NCI-H2107 (cell line): ENCODE measurements at regions not wholly inside any gene's neighbourhood (a gene's known extent, or its start where the extent isn't known, plus 50 kb on each side); places are given as distances from the start of the nearest gene placed in this dataset.

Experiments
- DNase-seq: peaks from one replicate; lab custom pipeline; 2025; lab: John Stamatoyannopoulos, UW

DNA sequence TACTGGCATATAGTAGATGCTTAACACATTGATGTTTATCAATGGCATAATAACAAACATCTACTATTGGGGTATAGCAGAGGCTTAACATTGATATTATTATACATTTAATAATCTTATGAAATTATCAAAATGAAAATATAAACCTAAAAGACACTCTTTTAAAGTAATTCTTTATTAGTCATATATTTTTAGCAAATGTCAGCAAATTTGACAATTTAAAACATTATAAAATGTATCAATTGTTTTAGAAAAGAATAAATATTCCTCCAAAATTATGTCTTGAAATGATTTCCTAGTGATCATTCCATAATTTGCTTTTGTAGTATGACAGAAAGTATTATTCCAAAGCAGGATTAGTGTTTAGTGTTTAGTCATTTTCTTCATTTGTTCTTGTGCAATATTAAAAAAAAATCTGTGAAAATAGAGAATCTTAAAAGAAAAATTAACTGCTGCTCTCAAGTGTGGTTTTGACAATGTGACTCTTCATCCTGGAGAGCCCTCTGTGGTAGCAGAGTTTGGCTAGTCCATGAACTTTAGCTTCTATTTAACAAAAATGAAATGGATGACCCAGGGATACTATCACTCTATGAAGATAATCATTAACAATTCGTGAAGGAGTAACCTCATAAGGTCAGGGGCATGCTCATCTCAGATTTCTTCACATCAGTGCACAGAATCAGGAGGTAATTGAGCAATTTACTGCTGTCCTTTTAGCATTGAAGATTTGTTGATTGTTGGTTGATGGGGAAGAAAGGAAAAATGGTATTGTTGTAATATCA, 1018.5 kb downstream of the LRFN5 start:
- DNase-seq, result no peak

DNA sequence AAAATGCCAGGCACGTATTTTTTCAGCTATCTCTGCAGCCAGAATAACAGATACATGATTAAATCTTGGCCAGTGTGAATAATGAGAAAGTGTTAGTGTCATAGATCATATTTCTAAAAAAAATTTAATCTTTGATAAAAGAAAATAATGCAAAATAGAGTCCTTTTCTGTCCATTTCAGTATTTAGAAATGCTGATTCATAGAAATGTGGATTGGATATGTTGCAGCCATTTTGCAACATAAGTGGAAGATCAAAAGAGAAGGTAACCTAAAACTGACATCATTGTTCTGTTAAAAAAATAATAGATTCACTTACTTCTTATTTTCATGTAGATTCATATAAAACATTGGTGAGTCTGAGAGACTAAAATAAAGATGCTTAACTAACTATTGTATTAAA, 1010.3 kb downstream of the LRFN5 start:
- no peak for DNase-seq

DNA sequence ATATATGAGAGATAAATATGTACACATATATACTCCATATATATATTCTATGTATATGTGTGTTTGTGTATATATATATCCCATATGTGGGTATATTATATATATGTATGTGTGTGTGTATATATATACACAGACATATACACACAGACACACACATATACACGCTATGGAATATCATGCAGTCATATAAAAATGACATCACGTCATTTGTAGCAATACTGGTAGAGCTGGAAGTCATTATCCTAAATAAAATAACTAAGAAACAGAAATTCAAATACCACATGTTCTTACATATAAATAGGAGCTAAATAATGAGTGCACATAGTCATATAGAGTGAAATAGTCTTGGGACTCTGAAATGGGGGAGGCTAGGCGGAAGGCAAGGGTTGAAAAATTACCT, 1000.2 kb downstream of the LRFN5 start:
- DNase-seq, result no peak

DNA sequence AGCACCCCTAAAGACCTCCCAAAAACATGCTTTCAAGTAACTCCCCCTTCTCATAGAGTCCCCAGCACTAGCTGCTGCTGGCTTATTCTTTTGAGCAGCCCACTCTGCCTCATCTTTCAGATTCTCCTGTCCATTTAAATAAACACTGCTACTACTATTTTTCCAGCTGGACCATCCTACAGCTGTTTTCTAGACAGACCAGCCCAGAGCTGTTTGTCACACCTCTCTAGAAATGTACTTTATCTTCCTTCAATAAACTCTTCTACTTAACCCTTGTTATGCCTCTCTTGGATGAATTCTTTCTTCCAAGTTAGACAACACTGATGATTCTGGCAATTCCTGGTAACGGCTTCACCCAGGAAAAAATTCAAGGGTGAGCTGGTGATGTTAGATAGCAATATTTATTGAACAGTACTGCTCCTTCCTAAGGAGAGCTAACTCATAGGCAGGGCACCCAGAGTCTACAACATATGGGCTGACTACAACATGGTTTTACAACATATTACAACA, 995.7 kb downstream of the LRFN5 start:
- no peak for DNase-seq

DNA sequence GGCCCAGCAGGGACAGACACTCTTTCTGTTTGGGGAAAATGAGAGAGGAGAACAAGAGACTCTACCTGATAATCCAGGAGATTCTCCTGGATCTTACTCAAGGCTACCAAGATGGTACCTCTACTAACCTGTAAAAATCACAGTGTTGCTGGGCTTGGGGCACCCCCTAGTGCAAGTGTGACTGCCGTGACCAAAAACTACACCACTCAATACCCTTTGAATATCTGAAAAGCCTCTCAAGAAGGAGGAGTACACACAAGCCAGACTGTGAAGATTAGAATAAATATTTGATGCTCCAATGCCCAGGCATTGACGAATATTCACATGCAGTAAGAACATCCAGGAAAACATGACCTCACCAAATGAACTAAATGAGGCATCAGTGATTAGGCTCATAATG, 965.4 kb downstream of the LRFN5 start:
- DNase-seq, result no peak

DNA sequence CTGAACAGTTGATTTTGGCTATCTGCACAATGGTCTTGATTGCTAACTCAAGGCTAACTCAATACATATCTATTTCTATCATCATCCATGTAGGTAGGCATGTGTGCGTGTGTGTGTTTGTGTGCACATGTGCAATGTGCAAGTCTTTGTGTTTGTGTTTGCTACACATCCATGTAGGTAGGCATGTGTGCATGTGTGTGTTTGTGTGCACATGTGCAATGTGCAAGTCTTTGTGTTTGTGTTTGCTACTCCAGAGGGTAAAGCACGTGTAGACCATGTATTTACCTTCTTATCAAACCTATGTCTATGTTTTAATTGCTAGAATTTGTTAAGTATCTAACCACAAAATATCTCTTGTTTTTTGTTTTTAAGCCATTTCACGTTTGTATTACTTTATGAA, 962.6 kb downstream of the LRFN5 start:
- no peak for DNase-seq

DNA sequence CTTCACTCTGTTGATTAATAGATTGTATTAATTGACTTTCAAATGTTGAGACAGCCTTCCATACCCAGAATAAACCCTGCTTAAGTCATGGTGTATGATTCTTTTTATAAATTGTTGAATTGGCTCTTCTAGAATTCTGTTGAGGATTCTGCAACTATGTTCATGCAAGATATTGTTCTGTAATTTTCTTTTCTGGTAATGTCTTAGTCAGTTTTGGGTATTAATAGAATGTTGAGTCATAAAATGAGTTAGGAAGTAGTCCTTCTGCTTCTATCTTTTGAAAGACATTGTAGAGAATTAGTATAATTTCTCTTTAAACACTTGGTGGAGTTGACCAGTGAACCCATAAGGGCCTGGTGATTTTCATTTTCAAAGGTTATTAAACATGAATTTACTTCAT, 958.9 kb downstream of the LRFN5 start:
- DNase-seq, result no peak

DNA sequence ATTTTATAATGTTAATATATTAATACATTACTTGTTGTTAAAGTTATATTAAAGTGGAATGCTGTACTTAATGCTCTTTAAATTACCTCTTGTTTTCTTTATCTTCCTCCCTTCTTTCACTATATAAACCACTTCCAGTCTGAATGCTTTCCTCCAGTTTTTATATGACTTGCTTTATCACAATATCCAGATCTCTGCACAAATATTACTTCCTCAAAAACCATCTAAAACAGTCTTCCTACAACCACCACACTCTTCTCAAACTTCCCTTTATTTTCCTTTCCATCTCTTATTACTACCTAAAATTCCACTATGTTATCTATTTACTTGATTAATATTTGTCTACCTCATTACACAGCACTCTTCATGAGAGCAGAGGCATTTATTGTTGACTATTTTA, 956.6 kb downstream of the LRFN5 start:
- DNase-seq, result no peak

DNA sequence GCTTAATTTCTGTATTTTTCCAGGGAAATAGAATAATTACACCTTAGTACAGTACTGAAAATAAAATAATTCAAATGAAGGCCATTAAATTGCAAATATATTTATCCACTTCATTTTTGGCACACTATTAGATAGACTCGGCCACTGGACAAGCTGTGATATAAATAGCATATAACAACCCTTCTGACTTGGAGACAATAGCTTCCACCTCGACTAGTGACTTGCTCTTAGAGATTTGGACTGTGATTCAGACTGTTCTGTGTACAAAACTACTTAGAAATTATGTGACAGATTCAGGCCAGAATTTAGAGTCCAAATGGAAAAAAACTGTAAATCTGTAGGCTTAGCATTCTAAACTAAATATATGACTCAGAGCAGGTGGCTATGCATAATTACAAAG, 949.9 kb downstream of the LRFN5 start:
- no peak for DNase-seq

DNA sequence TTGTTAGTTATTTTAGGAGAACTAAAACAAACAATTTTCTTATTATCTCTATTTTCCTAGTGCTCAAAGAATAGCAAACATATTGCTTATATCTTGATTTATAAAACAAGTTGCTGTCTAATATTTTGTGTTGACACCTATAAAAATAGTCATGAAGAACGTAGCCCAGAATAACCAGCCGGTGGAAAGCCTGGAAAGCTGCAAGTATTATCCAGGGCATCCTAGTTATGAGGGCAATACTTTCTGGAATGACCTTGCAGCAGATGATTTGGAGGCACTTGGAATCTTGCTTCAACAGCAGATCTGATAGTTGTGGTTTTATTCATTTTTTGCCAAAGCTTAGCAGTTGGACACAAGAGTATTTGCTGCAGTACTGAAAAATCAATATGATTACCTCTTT, 948.7 kb downstream of the LRFN5 start:
- DNase-seq, result no peak

DNA sequence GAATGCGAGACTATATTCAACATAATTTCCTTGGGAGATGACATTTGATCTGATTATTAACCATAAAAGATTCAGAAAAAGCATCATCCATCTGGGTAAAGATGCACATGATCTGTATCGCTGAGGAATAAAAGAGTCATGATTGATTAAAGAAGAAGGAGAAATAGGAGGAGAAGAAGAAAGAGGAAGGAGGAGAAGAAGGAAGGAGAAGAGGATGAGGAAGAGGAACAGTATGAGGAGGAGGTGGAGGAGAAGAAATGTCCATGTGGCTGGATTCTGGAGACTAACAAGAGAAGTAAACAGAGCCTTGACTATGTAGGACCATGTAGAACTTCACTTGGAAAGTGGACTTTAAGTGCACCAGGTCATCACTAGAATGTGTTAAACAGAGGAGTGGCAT, 947.4 kb downstream of the LRFN5 start:
- DNase-seq, result no peak

DNA sequence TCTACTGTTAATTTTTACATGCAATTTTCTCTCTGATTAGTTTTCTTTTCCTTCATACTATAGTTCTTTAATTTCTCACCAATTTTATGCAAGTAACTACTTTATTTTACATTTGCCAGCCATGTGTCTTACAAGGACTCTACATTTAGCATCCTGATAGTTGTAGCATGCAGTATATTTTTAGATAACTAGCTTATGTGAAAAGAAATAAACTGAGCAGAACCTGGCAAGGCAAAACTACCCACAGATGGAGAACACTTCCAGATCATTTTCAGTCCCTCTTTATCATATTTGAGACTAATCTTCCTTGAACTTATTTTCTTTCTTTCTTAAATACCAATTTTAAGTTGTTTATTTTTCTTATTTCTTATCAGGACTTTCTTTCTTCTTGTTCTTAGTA, 943.6 kb downstream of the LRFN5 start:
- DNase-seq, result no peak

DNA sequence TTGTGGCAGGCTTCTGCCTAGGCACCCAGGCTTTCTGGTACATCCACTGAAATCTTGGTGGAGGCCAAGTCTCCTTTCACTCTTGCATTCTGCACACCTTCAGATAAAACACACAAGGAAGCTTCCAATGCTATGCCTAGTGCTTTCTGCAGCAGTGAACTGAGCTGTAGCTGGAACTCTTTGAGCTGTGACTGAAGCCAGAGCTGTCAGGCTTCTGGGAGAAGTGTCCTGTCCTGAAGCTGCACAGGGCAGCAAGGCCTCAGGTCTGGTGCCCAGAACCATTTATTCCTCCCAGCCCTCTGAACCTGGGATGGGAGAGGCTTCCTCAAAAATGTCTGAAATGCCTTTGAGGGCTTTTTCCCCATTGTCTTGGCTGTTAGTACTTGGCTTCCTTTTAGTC, 941.7 kb downstream of the LRFN5 start:
- DNase-seq, result no peak

DNA sequence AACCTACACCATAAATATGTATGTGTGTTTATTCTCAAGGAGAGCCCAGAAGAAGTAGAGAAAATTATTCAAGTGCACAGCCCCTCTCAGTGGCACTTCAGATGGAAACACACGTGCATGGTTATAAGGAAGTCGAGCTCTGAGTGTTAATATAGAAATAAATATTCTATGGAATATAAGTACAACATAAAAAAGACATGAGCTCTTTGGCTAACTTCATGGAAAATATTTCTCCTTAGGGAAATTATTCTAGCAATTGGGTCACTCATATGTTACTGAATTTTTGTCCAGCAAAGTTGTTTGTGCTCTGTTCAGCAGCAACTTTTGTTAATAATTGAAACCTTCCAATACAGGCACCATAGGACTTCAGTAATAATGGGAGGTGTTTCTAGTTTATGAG, 939.0 kb downstream of the LRFN5 start:
- no peak for DNase-seq

DNA sequence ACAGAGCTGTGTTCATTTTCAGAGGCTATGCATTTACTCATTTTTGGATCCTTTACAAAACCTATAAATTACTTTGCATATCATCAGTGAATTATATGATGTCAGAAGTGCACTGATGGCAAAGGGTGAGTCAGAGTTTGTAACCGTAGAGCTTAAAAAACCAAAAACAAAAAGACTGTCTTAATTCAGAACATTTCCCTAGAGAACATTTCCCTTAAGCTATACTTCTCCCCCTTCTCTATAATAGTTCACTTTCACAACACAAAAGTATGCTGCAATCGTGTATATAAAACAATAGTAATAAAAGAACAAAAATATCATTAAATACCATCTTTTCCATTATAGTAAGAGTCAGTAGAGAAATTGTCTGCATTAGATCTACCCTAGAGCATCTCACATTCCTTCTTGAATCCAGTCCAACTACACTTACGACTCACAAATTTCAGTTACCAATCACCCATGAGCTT, 934.9 kb downstream of the LRFN5 start:
- no peak for DNase-seq

DNA sequence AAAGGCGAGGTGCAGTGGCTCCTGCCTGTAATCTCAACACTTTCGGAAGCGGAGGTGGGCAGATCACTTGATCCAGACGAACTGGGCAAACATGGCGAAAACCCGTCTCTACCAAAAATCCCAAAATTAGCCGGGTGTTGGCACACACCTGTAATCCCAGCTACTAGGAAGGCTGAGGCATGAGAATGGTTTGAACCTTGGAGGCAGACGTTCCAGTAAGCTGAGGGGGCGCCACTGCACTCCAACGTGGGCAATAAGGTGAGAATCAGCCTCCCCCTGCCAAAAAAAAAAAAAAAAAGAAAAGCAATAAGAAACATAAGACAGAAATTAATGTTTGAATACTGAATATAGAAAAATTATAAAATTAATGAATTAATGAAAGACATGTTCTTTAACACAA, 928.7 kb downstream of the LRFN5 start:
- no peak for DNase-seq

DNA sequence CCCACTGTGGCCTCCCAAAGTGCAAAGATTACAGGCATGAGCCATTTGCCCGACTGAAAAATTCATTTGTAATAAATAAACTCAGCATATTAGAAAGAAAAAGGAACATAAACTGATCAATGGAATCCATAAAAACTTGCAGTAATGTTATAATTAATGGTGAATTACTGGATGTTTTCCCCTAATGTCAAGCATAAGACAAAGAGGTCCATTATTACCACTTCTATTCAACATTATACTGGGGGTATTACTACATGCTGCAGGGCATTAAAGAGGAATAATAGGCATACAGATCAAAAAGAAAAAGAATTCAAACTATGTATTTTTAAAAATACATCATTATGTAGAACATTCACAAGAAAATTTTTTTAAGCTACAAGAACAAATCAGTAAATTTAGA, 926.8 kb downstream of the LRFN5 start:
- no peak for DNase-seq

DNA sequence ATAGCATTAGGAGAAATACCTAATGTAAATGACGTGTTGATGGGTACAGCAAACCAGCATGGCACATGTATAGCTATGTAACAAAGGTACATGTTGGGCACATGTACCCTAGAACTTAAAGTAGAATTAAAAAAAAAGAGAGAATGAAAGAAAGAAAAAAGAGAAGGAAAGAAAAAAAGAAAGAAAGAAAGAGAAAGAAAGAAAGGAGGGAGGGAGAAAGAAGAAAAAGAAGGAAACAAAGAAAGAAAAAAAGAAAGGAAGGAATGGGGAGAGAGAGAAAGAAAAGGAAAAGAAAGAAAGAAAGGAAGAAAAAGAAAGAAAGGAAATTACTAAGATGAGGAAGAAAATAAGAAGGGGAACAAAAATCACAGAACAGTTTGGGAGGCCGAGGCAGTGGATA, 925.5 kb downstream of the LRFN5 start:
- no peak for DNase-seq

DNA sequence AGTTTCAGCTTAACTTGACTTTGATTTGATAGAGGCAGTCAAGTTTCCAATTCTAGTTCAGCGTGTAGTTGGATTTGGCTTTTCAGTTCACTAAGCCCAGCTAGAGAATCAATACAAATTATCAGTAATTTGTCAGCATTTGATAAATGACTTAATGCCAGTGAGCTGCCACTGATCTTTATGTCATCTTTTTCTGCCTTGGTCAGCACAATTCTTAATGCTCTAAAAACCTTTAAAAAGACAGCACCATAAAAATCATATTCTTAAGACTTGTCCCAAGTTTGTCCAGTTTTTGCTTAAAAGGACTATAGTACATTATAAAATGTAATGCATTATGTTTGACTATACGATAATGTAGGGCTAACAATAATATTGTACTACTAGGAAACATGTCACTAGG, 920.5 kb downstream of the LRFN5 start:
- DNase-seq, result no peak

DNA sequence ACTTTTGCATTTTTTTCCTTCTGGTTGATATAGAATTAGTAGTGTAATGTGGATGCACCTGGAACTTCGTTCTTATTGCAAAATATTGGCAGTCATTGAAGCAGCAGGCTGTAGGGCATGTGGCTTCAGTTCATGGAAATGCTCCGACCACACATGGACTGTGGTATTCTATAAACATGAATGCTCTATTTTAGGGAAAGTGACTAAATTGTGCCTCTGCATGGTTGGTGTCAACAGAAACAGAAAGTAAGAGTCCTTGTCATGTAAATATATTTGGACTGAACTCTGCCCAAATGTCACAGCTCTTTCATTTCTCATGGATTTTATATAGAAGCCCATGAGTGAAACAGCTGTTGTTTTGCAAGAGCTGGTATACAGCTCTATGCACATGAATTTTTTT, 917.0 kb downstream of the LRFN5 start:
- no peak for DNase-seq

DNA sequence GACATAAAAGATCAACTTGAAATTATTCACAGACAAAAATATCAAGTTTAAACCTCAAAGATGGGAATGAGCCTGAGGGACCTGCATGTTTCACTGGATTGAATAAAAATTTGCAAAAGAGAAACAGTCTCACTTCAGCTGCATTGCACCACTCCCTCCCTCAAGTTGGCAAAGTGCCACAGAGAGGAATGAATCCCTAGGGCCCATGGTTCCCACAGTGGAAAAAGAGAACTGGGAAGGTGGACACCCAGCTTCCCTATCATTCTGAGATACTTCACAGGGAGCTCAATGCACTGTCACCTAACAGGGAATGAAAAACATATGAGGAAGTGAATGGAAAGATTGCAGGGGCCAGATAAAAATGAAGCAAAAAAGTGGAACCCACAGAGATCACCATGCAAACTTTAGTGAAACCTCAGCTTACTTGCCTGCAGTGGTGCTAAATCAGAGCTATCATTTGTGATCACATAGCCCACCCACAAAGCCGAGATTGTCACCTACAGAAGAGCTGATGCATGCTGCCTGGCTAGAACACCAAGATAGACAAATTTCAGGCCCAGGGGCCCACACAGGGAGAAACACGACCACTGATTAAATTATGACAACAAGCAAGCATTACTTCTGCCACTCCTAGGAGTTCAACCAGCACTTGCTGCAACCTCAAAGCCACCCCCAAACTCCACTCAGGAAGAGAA, 911.3 kb downstream of the LRFN5 start:
- DNase-seq, result no peak

DNA sequence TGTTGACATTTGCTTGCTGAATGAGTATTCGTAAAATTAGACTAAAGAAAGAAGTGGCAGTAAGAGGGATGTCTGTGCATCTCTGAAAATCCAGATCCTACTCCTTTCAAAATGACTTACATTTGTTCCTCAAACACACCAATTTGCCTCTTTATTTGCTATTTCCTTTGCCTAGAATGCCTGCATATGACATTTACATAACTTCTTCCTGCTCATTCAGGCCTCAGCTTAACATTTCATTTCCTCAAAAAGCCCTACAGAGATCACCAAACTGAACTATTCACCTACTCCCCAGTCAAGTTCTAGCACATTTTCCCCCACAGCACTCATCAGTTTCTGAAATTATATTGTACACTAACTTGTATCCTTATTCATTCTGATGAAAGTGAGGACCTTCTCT, 907.2 kb downstream of the LRFN5 start:
- DNase-seq, result no peak

DNA sequence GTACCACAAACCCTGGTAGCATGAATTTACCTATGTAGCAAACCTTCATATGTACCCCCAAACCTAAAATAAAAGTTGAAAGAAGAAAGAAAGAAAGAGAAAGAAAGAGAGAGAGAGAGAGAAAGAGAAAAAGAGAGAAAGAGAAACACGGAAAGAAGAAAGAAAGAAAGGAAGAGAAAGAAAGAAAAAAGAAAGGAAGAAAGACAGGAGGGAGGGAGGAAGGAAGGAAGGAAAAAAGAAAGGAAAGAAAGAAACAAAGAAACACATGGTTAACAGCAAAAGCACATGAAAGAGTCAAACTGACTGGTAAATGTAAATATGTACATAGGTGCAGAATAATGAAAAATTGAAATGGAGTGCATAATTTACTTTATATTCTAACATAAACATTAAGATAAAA, 903.4 kb downstream of the LRFN5 start:
- DNase-seq, result no peak
